Activated CD8-positive, alpha-beta T cell treated with anti-CD3 and anti-CD28 coated beads for 36 hours (primary cell): ENCODE measurements at regions not wholly inside any gene's neighbourhood (a gene's known extent, or its start where the extent isn't known, plus 50 kb on each side); places are given as distances from the start of the nearest gene placed in this dataset.

Experiments
- ATAC-seq: fragments of 200-7000 bp; cut with Tn5 transposase; one replicate; pipeline ENCODE4 v1.10.0; 2021; ENCODE audit warnings: mild to moderate bottlenecking, moderate library complexity
- CTCF ChIA-PET: fragments of 350-600 bp; sonication (Branson Sonifier 250); formaldehyde crosslinking; loops from one replicate; lab custom pipeline; 2021; ENCODE audit warnings: antibody characterized with exemption; lab: Charles Lee
- POLR2A ChIA-PET: fragments of 350-600 bp; sonication (Branson Sonifier 250); formaldehyde crosslinking; loops from one replicate; lab custom pipeline; 2021; ENCODE audit warnings: antibody characterized with exemption; lab: Charles Lee
- DNase-seq: peaks from one replicate; pipeline ENCODE4 v3.0.0-alpha.2; 2020
- H3K27ac Mint-ChIP-seq: one replicate; pipeline ENCODE4 v1.8.0; 2021; ENCODE audit warnings: mild to moderate bottlenecking, mixed read lengths
- H3K27me3 Mint-ChIP-seq: one replicate; pipeline ENCODE4 v1.8.0; 2021; ENCODE audit warnings: mixed read lengths
- H3K36me3 Mint-ChIP-seq: one replicate; pipeline ENCODE4 v1.8.0; 2021; ENCODE audit warnings: low read depth, mixed read lengths
- H3K4me1 Mint-ChIP-seq: one replicate; pipeline ENCODE4 v1.8.0; 2021; ENCODE audit warnings: low read depth, mixed read lengths
- H3K4me3 Mint-ChIP-seq: one replicate; pipeline ENCODE4 v1.8.0; 2021; ENCODE audit warnings: mild to moderate bottlenecking, moderate library complexity, mixed read lengths
- H3K9me3 Mint-ChIP-seq: one replicate; pipeline ENCODE4 v1.8.0; 2021; ENCODE audit warnings: mixed read lengths
- CTCF ChIP-seq: fragments of 200-600 bp; IDR thresholded peaks from one replicate; pipeline ENCODE4 v1.8.0; 2022; ENCODE audit warnings: antibody characterized with exemption, mild to moderate bottlenecking
- intact Hi-C: fragments of 100-400 bp; cut with micrococcal nuclease; formaldehyde crosslinking; loops from one replicate; pipeline ENCODE4 v1.10.0; 2022

DNA sequence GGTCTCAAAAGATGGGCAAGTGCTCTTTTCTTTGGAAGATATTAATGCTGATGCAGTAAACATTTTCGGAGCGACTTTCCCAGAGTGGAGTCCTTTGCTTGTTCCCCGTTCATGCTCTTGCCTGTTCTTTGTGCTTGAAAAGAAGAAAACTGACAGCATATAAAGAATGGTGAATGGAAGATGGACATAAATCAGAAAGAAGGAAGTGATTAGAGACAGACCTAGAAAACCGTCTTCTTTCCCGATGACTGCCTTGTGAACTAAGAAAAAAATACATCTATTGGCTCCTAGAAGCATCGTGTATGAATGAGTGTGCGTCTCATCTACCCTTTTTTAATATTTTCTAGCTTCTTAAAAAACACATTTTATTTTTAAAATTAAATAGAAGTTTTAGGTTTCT is 740.1 kb upstream of the FANCL start:
- H3K9me3 Mint-ChIP-seq, result no peaks in the 10 kb centered on the region
- H3K36me3 Mint-ChIP-seq, result no peaks in the 10 kb centered on the region
- H3K27ac Mint-ChIP-seq, result no peak overlapping the region
- no peak for TF ChIP-seq CTCF
- ChIA-PET POLR2A (no interaction called here), CTCF (no interaction called here)
- intact Hi-C loops, result no loop called here
- H3K4me1 Mint-ChIP-seq, result no peaks in the 10 kb centered on the region
- ATAC-seq (no peak), DNase-seq (no peak)
- H3K4me3 Mint-ChIP-seq, result no peak overlapping the region
- H3K27me3 Mint-ChIP-seq, result peaks cover 3% of the 10 kb centered on the region

DNA sequence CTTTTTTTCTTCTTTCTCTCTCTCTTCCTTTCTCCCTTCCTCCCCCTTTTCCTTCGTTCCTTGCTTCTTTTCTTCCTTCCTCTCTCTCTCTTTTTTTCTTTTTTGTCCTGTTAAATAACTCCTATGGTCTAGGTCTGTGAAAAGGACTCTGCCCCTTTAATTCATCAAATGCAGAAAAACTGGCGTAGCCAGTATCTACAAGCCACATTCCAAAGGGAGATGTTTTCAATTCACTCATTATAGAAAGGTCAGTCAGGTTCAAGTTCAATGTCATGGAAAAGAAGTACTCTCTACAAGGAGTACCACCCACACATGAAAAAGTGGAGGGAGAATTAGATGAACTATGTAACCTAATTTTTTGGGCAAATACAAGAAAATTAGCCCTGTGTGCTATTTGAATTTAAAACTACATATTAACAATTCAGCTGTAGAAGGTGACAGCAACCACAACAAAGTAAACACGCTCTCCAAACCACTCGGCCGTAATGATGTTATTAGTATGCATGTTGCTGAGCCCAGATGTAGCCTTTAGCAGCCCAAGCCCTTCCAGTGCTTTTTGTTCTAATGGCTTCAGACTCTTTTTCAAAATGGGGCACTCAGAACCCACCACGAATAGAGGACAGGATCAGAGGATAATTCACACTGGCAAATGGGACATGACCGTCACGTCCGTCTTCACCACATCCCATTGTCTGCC is 735.4 kb upstream of the FANCL start:
- no peaks in the 10 kb centered on the region for H3K4me1 Mint-ChIP-seq
- CTCF ChIA-PET, result no interaction called here
- no peaks in the 10 kb centered on the region for H3K27me3 Mint-ChIP-seq
- H3K36me3 Mint-ChIP-seq, result no peaks in the 10 kb centered on the region
- no peak for DNase-seq
- H3K27ac Mint-ChIP-seq, result no peak overlapping the region
- ATAC-seq, result no peak
- H3K9me3 Mint-ChIP-seq, result no peaks in the 10 kb centered on the region
- no peak overlapping the region for H3K4me3 Mint-ChIP-seq
- intact Hi-C loops, result no loop called here
- POLR2A ChIA-PET, result no interaction called here
- no peak for TF ChIP-seq CTCF

GRCh38 chr2:58974881-58975280 is 733.8 kb upstream of the FANCL start:
- Mint-ChIP-seq H3K27me3 (no peaks in the 10 kb centered on the region), H3K27ac (no peak overlapping the region), H3K9me3 (no peaks in the 10 kb centered on the region), H3K4me3 (no peak overlapping the region), H3K36me3 (no peaks in the 10 kb centered on the region), H3K4me1 (no peaks in the 10 kb centered on the region)
- TF ChIP-seq CTCF, result no peak
- ATAC-seq (no peak), DNase-seq (no peak)
- intact Hi-C loops, result no loop called here
- ChIA-PET CTCF (no interaction called here), POLR2A (no interaction called here)

DNA sequence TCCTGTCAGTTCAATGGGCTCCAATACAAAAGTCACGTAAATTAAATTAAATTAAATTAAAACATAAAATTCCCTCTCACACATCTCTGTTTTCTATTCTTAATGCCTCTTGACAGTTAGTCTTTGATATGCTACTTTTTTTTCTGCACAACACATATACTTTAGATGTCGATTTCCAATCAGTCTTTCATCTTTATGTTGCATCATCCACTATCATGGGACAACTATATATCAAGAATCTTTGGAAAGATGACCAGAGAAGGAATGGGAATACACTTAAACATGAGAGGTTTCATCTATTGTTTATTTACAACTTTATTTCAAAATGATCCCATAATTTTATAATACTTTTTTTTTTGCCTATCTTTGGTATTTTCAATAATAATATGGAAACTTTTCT is 733.3 kb upstream of the FANCL start:
- TF ChIP-seq CTCF, result no peak
- Mint-ChIP-seq H3K4me3 (no peak overlapping the region), H3K27me3 (no peaks in the 10 kb centered on the region), H3K4me1 (no peaks in the 10 kb centered on the region), H3K36me3 (no peaks in the 10 kb centered on the region), H3K9me3 (no peaks in the 10 kb centered on the region), H3K27ac (no peak overlapping the region)
- ChIA-PET POLR2A (no interaction called here), CTCF (no interaction called here)
- intact Hi-C loops, result no loop called here
- DNase-seq, result no peak
- ATAC-seq, result no peak

DNA sequence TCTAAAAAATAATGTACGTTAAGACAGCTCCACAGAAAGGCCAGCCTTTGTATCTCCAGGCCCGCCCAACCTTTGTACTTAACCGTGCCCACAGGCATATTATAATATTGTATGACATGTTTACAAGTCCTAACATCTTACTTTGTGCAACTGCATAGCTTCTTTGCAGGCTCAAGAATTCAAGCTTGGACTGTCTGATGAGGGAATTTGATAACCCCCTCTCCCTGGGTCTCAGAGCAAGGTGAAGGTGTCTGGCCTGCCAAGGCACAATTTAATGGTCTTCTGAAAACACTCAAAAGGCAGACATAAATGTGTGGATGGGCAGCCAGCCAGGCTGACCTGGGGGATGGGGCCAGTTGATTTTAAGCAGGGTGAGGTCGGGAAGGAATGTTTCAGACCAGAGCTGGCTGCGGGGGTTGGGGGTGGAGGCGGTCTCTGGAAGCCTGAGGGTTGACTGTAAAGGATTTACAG is 732.7 kb upstream of the FANCL start:
- H3K4me1 Mint-ChIP-seq, result no peaks in the 10 kb centered on the region
- ATAC-seq (no peak), DNase-seq (no peak)
- no peaks in the 10 kb centered on the region for H3K36me3 Mint-ChIP-seq
- H3K27me3 Mint-ChIP-seq, result no peaks in the 10 kb centered on the region
- CTCF ChIA-PET, result no interaction called here
- intact Hi-C loops, result no loop called here
- H3K27ac Mint-ChIP-seq, result no peak overlapping the region
- no peaks in the 10 kb centered on the region for H3K9me3 Mint-ChIP-seq
- TF ChIP-seq CTCF, result no peak
- H3K4me3 Mint-ChIP-seq, result no peak overlapping the region
- POLR2A ChIA-PET, result no interaction called here
